Omental fat pad (tissue), 3 donors: ENCODE measurements at regions not wholly inside any gene's neighbourhood (a gene's known extent, or its start where the extent isn't known, plus 50 kb on each side); places are given as distances from the start of the nearest gene placed in this dataset.
"Not testable (repeated sequence)": the region's sequence is repeated elsewhere in the genome, so short reads cannot be mapped to it uniquely, and the experiment has no call there.

Source experiments
- ATAC-seq: fragments of 150-250 bp; one replicate; pipeline ENCODE4 v1.9.1; 2016; ENCODE audit warnings: mild to moderate bottlenecking, moderate library complexity; ENCODE audit not compliant: low FRiP score
- DNase-seq: peaks from one replicate; pipeline ENCODE4 v3.0.0-alpha.2; 2019; ENCODE audit warnings: low spot score
- TF ChIP-seq, protein P1 (sequence below), 3 donors: fragments of 450-650 bp; IDR thresholded peaks; one replicate each; pipeline ENCODE4 v1.5.1; 2016 to 2017; ENCODE audit warnings: antibody characterized with exemption in 3 of 3, mild to moderate bottlenecking in 3 of 3, moderate library complexity in 2 of 3

DNA sequence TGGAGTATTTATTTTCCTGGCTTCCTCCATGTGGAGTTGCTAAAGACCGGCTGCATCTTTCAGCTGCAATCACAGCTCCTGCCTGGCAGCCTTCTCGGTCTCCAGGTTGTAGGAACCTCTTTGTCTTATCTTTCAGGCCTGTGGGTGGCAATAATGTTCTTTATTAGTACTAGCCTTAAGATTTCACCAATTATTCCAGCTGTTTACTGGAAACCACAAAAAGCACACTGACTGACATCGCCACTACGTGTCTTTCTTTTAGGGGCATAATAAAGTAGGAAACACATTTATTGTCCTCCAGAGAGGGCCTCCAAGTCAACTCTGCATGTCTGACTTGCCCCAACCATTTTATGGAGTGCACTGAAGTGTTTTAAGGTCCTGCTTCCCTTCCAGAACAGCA is 1116.5 kb upstream of the TMEM132C start:
- DNase-seq (no peak), ATAC-seq (no peak)
- TF ChIP-seq, protein P1, sequence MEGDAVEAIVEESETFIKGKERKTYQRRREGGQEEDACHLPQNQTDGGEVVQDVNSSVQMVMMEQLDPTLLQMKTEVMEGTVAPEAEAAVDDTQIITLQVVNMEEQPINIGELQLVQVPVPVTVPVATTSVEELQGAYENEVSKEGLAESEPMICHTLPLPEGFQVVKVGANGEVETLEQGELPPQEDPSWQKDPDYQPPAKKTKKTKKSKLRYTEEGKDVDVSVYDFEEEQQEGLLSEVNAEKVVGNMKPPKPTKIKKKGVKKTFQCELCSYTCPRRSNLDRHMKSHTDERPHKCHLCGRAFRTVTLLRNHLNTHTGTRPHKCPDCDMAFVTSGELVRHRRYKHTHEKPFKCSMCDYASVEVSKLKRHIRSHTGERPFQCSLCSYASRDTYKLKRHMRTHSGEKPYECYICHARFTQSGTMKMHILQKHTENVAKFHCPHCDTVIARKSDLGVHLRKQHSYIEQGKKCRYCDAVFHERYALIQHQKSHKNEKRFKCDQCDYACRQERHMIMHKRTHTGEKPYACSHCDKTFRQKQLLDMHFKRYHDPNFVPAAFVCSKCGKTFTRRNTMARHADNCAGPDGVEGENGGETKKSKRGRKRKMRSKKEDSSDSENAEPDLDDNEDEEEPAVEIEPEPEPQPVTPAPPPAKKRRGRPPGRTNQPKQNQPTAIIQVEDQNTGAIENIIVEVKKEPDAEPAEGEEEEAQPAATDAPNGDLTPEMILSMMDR (IDR thresholded peaks at IDR 0.05): no peak

DNA sequence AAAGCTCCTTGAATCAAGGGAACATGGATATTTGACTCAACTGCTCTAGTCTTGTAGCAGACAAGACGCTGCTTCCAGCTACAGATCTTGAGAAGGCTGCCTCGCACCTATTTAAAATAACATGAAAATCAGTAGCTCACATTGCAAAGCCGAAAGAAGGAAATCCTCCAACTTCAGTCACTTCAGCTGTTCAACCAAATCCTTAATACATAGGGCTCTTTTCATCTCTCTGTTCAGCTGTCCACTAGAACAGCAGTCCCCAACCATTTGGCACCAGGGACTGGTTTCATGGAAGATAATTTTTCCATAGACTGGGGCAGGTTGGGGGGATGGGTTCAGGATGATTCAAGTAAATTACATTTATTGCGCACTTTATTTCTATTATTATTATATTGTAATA is 1116.0 kb upstream of the TMEM132C start:
- TF ChIP-seq, protein P1 (IDR thresholded peaks at IDR 0.05): no peak
- DNase-seq (no peak), ATAC-seq (no peak)

DNA sequence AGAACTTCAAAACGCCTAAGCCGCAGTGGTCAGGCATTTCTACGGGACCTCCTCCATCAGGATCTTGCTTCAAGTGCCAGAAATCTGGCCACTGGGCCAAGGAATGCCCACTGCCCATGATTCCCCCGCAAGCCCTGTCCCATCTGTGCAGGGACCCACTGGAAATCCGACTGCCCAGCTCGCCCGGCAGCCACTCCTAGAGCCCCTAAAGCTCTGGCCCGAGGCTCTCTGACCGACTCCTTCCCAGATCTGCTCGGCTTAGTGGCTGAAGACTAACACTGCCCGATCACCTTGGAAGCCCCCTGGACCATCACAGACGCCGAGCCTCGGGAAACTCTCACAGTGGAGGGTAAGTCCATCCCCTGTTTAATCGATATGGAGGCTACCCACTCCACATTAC is 1113.0 kb upstream of the TMEM132C start:
- no peak for DNase-seq
- TF ChIP-seq, protein P1 (IDR thresholded peaks at IDR 0.05): no peak
- no peak for ATAC-seq

DNA sequence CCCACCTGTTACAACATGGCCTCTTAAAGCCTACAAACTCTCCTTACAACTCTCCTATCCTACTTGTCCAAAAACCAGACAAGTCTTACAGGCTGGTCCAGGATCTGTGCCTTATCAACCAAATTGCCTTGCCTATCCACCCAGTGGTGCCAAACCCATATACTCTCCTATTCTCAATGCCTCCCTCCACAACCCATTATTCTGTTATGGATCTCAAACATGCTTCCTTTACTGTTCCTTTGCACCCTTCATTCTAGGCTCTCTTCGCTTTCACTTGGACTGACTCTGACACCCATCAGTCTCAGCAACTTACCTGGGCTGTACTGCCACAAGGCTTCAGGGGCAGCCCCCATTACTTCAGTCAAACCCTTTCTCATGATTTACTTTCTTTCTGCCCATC is 1112.1 kb upstream of the TMEM132C start:
- ATAC-seq, DNase-seq: not testable (repeated sequence)

DNA sequence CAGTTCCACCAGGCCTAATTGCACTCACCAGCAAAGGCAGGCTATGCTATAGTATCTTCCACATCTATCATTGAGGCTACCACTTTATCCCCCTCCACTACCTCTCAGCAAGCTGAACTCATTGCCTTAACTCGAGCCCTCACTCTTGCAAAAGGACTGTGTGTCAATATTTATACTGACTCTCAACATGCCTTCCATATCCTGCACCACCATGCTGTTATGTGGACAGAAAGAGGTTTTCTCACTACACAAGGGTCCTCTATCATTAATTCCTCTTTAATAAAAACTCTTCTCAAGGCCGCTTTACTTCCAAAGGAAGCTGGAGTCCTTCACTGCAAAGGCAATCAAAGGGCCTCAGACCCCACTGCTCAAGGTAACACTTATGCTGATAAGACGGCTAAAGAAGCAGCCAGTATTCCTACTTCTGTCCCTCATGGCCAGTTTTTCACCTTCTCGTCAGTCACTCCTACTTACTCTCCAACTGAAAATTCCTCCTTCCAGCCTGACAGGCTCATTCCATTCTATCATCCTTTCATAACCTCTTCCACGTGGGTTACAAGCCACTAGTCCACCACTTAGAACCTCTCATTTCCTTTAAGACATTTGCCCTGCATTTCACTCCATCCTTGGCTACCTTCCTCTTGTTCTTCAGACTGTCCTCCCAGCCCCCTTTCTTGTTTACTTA is 1110.9 kb upstream of the TMEM132C start:
- not testable (repeated sequence) for ATAC-seq, DNase-seq

DNA sequence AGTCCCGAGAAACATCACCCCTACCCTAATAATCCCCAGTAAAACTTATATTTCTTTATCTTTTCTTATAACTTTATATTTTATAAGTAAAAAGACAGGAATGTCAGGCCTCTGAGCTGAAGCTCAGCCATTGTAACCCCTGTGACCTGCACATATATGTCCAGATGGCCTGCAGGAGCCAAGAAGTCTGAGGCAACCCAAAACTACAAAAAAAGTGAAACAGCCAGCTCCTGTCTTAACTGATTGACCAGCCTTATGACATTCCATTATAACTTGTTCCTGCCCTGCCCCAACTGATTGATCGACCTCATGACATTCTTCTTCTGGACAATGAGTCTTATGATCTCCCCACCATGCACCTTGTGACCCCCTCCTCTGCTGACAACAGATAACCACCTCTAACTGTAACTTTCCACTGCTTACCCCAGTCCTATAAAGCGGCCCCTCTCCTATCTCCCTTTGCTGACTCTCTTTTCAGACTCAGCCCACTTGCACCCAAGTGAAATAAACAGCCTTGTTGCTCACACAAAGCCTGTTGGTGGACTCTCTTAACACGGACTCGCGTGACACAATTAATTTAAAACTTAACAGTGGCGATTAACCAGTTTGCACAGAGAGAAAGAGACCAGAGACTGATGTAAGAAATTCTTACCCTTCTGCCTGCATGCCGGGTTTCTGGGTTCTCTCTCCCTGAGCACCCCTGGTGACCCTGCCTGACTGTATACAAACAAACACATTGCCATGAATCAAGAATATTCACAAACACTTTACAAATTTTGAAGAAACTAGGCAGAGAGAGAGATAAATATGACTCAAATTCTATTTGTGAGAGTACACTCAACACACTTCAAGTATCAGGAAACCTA is 1109.2 kb upstream of the TMEM132C start:
- DNase-seq, ATAC-seq: not testable (repeated sequence)

DNA sequence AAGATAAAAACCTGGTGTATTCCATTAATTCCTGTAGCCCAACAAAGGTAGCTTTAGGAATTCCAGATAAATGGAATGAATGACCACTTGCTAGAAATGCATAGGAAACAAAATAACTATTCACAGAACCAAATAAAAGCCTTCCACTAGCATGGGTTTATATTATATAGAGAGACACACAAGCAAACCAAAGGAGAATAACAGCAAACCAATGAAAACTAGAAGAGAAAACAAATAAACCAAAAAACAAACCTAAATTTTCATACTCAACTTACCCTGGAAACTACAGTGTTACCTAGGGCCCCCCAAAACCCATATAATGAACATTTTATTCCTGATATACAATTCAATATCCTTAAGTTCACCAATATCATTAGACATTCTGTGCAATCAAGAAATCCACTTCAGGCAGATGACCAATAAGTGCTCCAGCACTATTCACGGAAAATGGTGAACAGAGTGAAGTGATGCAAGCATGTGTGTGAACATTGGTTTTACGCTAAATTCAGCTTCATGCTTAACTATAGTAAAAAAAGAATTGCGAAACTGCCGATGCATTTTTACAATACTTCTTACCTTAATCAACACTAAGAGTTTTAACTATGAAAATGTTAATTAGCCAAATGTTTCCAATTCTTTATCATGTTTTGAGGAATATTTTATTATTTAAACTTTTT is 1108.4 kb upstream of the TMEM132C start:
- ATAC-seq (no peak), DNase-seq (no peak)
- TF ChIP-seq, protein P1 (IDR thresholded peaks at IDR 0.05): no peak

DNA sequence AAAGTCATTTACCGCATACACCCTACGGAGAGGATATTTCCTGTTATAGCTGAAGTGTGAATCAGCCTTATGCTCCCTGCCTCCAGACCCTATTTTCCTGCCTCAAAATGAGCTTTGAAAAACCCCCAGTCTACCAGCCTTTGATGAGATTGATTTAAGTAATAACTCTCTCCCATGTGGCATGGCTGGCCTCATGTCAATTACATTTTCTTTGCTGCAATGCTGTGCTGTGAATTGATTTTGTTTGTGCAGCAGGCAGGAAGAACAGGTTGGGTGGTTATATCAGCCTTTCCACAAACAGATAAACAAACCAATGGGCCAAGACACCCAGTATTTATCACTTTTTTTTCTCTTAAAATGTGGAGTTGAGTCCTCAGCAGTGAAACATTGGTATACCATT is 1105.5 kb upstream of the TMEM132C start:
- ATAC-seq (no peak), DNase-seq (no peak)
- TF ChIP-seq, protein P1 (IDR thresholded peaks at IDR 0.05): no peak
